Adrenal gland (tissue), 9 donors: ENCODE measurements at regions not wholly inside any gene's neighbourhood (a gene's known extent, or its start where the extent isn't known, plus 50 kb on each side); places are given as distances from the start of the nearest gene placed in this dataset.
"Not testable (repeated sequence)": the region's sequence is repeated elsewhere in the genome, so short reads cannot be mapped to it uniquely, and the experiment has no call there.

Experiments
- DNase-seq, 7 donors: peaks; one replicate each; pipeline ENCODE4 v3.0.0-alpha.2; 2019 to 2020
- H3K27ac ChIP-seq, 5 donors: fragments of 200-600 bp; sonication (generic) in 4 of 5; 1 replicate in 3 of 5; 2 replicates in 2 of 5; pipeline versions ENCODE4 v1.5.1 to v1.8.0; 2016 to 2020; ENCODE audit warnings: mild to moderate bottlenecking in 1 of 5
- H3K27me3 ChIP-seq: fragments of 200-600 bp; 2 replicates; pipeline ENCODE4 v1.8.0; 2021
- H3K36me3 ChIP-seq, 2 donors: fragments of 200-600 bp; replicated peaks in 1 of 2; 1 replicate in 1 of 2; 2 replicates in 1 of 2; pipeline versions ENCODE4 v1.5.1 to v1.8.0; 2018 to 2022
- H3K4me1 ChIP-seq, 2 donors: fragments of 200-600 bp; replicated peaks in 1 of 2; 1 replicate in 1 of 2; 2 replicates in 1 of 2; pipeline versions ENCODE4 v1.5.1 to v1.8.0; 2018 to 2021
- H3K4me3 ChIP-seq, 4 donors: fragments of 200-600 bp; sonication (generic) in 3 of 4; one replicate each; pipeline ENCODE4 v1.5.1; 2016 to 2018
- H3K9me3 ChIP-seq, 3 donors: fragments of 200-600 bp; sonication (generic) in 1 of 3; replicated peaks in 1 of 3; 1 replicate in 2 of 3; 2 replicates in 1 of 3; pipeline versions ENCODE4 v1.5.1 to v1.8.0; 2016 to 2021
- POLR2A ChIP-seq, 2 donors: fragments of 450-650 bp; IDR thresholded peaks; one replicate each; pipeline ENCODE4 v1.6.1; 2017; ENCODE audit warnings: antibody characterized with exemption in 2 of 2, mild to moderate bottlenecking in 2 of 2, moderate library complexity in 1 of 2
- WGBS, 4 donors: extraction: QIAGEN DNeasy Blood & Tissue Kit in 2 of 4; methylation state at CpG; one replicate each; pipeline versions ENCODE4 v1.1.5 to v1.1.7; 2013 to 2017; 5-methylcytosine and 5-hydroxymethylcytosine counted together
- intact Hi-C, 2 donors: fragments of 100-400 bp; cut with DNase I; formaldehyde crosslinking; loops; one replicate each; pipeline versions ENCODE4 v1.14.1 to v1.15.0; 2022 to 2023
- TF ChIP-seq, protein P1 (sequence below), 6 experiments: fragments of 450-650 bp in 4 of 6; fragments of 200-600 bp in 2 of 6; sonication (generic) in 1 of 6; IDR thresholded peaks; 1 replicate in 5 of 6; 2 replicates in 1 of 6; pipeline versions ENCODE4 v1.5.1 to v1.8.0; 2016 to 2021; ENCODE audit warnings: antibody characterized with exemption in 6 of 6, mild to moderate bottlenecking in 2 of 6, moderate library complexity in 1 of 6
- donor health status: healthy with polysubstance abuse.
- donor health status: Bipolar disorder and iron deficiency.
- donor health status: DM: yes; HTN: yes; CAD: no.
- donor health status: DM: no; HTN: no; CAD: no.
- donor health status: DM: no; HTN: no; CAD: no.

DNA sequence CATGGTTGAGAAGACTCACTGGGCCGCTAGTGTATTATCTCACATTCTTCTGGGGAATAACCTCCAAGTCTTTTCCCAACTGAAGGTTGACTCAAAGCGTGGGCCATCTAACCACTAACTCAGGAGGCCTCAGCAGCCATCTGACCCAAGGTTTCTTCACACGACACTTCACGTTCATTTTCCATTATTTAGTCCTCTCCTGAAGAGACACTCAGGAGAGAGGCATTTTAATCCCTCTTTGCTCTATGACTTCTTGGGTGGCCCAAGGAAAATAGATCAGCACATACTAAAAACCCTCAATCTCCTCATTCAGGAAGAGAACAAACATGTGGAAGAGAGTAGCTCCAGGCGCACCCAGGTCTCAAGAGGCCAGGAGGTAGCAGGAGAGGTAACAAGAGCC, 252.8 kb upstream of the FOXF1 start:
- no peak overlapping the region for H3K27ac ChIP-seq
- no peak for DNase-seq
- TF ChIP-seq, protein P1, sequence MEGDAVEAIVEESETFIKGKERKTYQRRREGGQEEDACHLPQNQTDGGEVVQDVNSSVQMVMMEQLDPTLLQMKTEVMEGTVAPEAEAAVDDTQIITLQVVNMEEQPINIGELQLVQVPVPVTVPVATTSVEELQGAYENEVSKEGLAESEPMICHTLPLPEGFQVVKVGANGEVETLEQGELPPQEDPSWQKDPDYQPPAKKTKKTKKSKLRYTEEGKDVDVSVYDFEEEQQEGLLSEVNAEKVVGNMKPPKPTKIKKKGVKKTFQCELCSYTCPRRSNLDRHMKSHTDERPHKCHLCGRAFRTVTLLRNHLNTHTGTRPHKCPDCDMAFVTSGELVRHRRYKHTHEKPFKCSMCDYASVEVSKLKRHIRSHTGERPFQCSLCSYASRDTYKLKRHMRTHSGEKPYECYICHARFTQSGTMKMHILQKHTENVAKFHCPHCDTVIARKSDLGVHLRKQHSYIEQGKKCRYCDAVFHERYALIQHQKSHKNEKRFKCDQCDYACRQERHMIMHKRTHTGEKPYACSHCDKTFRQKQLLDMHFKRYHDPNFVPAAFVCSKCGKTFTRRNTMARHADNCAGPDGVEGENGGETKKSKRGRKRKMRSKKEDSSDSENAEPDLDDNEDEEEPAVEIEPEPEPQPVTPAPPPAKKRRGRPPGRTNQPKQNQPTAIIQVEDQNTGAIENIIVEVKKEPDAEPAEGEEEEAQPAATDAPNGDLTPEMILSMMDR (IDR thresholded peaks at IDR 0.05), result no peak
- no peak for TF ChIP-seq POLR2A (IDR thresholded peaks at IDR 0.05)
- H3K4me1 ChIP-seq, result no peaks in the 10 kb centered on the region
- no peaks in the 10 kb centered on the region for H3K36me3 ChIP-seq
- H3K4me3 ChIP-seq, result no peak overlapping the region
- intact Hi-C loops, result no loop called here
- H3K27me3 ChIP-seq, result peaks cover 4% of the 10 kb centered on the region
- H3K9me3 ChIP-seq, result no peaks in the 10 kb centered on the region
- 69 to 83% (median 73%) methylated on average over 5 of the region's 5 CpGs for WGBS, 4 donors

DNA sequence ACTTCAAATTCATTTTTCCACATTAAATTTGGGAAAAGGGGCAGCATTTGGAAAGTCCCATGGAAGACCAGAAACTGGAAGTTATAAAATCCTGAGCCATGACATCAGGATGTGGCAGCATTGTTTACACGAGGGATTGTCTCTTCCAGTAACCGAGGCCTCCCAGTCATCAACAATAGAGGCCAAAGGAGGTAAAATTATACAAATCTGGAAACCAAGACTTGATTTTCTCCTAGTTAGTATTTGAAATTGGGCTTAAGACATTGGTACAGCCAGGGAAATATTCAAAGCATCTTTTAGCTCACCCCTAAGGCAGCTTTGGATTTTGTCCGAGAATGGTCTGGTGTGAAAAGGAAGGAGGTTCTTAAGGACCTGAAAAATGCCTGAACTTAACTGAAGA, 251.6 kb upstream of the FOXF1 start:
- H3K4me3 ChIP-seq, result no peak overlapping the region
- H3K27me3 ChIP-seq, result peaks cover 4% of the 10 kb centered on the region
- TF ChIP-seq, protein P1 (IDR thresholded peaks at IDR 0.05), result no peak
- TF ChIP-seq POLR2A (IDR thresholded peaks at IDR 0.05), result no peak
- H3K36me3 ChIP-seq, result no peaks in the 10 kb centered on the region
- no peak for DNase-seq
- intact Hi-C loops, result no loop called here
- no peaks in the 10 kb centered on the region for H3K9me3 ChIP-seq
- no peaks in the 10 kb centered on the region for H3K4me1 ChIP-seq
- H3K27ac ChIP-seq, result peak overlapping the region in 2 of 5 donors; percentile 4 to 49
- WGBS, 4 donors, result 65 to 91% (median 69%) methylated on average over 3 of the region's 3 CpGs

- intact Hi-C loops, result no loop called here
- TF ChIP-seq, protein P1 (IDR thresholded peaks at IDR 0.05), result no peak
- TF ChIP-seq POLR2A (IDR thresholded peaks at IDR 0.05), result no peak
- H3K4me1 ChIP-seq, result no peaks in the 10 kb centered on the region
- DNase-seq, result peak in 1 of 7 donors; percentile 20
- 57 to 77% (median 68%) methylated on average over 4 of the region's 4 CpGs for WGBS, 4 donors
- no peak overlapping the region for H3K4me3 ChIP-seq
- H3K27me3 ChIP-seq, result peaks cover 4% of the 10 kb centered on the region
- no peaks in the 10 kb centered on the region for H3K9me3 ChIP-seq
- H3K27ac ChIP-seq, result peak overlapping the region in 1 of 5 donors; percentile 49
- no peaks in the 10 kb centered on the region for H3K36me3 ChIP-seq
Observed at GRCh38 chr16:86259499-86259898, 250.8 kb upstream of the FOXF1 start.

DNA sequence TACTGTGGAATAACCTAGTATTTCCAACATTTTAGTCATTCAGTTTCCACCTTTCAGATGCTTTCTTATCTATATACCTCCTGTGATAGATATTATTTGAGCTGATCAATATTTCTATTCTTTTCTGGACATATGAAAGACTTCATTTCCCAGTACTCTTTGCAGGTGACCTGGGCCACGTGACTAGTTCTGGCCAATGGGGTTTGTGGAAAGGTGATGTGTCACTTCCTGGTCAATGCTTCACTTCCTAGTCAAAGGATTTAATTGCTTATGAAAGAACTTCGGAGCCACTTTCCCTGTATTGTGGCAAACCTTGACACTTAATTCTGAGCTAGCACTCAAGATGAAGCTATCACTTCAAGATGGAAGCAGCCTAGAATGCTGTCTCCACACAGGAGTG, 248.9 kb upstream of the FOXF1 start:
- H3K4me3 ChIP-seq, result no peak overlapping the region
- H3K9me3 ChIP-seq, result no peaks in the 10 kb centered on the region
- no peaks in the 10 kb centered on the region for H3K36me3 ChIP-seq
- intact Hi-C loops, result no loop called here
- H3K27ac ChIP-seq, result no peak overlapping the region
- 51 to 78% (median 77%) methylated on average over 2 of the region's 2 CpGs for WGBS, 4 donors
- no peak for DNase-seq
- no peaks in the 10 kb centered on the region for H3K4me1 ChIP-seq
- no peak for TF ChIP-seq POLR2A (IDR thresholded peaks at IDR 0.05)
- TF ChIP-seq, protein P1 (IDR thresholded peaks at IDR 0.05), result no peak
- H3K27me3 ChIP-seq, result peaks cover 4% of the 10 kb centered on the region

DNA sequence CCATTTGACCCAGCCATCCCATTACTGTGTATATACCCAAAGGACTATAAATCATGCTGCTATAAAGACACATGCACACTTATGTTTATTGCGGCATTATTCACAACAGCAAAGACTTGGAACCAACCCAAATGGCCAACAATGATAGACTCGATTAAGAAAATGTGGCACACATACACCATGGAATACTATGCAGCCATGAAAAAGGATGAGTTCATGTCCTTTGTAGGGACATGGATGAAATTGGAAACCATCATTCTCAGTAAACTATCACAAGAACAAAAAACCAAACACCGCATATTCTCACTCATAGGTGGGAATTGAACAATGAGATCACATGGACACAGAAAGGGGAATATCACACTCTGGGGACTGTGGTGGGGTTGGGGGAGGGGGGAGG, 242.7 kb upstream of the FOXF1 start:
- 70 to 92% (median 77%) methylated on average over 2 to 3 of the region's 3 CpGs for WGBS, 4 donors
- H3K4me3 ChIP-seq, H3K4me1 ChIP-seq, H3K27ac ChIP-seq, H3K27me3 ChIP-seq, H3K9me3 ChIP-seq, DNase-seq, H3K36me3 ChIP-seq, intact Hi-C loops: not testable (repeated sequence)
